ENCODE measurements at regions not wholly inside any gene's neighbourhood (a gene's known extent, or its start where the extent isn't known, plus 50 kb on each side); places are given as distances from the start of the nearest gene placed in this dataset.

DNA sequence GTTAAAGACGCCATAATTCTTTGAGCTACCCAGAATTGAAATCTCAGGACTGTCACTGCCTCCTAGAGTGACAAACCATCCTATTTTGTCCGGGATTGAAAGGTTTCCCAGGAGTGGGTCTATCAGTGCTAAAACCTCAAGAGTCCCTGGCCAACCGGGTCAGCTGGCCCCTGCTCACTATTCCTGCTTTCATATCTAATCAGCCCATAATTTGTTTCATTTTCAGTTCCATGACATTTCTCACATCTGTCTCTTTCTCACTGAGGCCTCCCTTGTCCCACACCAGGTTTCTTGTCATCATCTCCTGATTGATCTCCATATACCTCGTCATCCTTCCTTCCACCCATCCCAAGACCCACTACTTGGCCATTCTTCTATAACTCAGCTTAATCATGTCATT, 98.2 kb downstream of the SLC35B3 start:
- Histone ChIP-seq H3K27me3 (peaks cover 0 to 3% of the 10 kb centered on the region in 2 donors), H3K4me1 (no peaks in the 10 kb centered on the region), H3K36me3 (replicated peaks in 1 of 2; ENCODE audit: insufficient read depth in 1 of 2, low read depth in 2 of 2) (no peaks in the 10 kb centered on the region), H3K4me3 (no peak overlapping the region), H3K9me3 (no peaks in the 10 kb centered on the region), H3K27ac (no peak overlapping the region)
- DNase-seq (no peak), ATAC-seq (no peak)
- TF ChIP-seq POLR2A (IDR thresholded peaks at IDR 0.05), result no peak
- TF ChIP-seq, protein P1, sequence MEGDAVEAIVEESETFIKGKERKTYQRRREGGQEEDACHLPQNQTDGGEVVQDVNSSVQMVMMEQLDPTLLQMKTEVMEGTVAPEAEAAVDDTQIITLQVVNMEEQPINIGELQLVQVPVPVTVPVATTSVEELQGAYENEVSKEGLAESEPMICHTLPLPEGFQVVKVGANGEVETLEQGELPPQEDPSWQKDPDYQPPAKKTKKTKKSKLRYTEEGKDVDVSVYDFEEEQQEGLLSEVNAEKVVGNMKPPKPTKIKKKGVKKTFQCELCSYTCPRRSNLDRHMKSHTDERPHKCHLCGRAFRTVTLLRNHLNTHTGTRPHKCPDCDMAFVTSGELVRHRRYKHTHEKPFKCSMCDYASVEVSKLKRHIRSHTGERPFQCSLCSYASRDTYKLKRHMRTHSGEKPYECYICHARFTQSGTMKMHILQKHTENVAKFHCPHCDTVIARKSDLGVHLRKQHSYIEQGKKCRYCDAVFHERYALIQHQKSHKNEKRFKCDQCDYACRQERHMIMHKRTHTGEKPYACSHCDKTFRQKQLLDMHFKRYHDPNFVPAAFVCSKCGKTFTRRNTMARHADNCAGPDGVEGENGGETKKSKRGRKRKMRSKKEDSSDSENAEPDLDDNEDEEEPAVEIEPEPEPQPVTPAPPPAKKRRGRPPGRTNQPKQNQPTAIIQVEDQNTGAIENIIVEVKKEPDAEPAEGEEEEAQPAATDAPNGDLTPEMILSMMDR (IDR thresholded peaks at IDR 0.05), result no peak
- intact Hi-C loops (cut with DNase I), result no loop called here
- WGBS, 2 donors, result 39 to 42% methylated on average over 4 of the region's 4 CpGs

DNA sequence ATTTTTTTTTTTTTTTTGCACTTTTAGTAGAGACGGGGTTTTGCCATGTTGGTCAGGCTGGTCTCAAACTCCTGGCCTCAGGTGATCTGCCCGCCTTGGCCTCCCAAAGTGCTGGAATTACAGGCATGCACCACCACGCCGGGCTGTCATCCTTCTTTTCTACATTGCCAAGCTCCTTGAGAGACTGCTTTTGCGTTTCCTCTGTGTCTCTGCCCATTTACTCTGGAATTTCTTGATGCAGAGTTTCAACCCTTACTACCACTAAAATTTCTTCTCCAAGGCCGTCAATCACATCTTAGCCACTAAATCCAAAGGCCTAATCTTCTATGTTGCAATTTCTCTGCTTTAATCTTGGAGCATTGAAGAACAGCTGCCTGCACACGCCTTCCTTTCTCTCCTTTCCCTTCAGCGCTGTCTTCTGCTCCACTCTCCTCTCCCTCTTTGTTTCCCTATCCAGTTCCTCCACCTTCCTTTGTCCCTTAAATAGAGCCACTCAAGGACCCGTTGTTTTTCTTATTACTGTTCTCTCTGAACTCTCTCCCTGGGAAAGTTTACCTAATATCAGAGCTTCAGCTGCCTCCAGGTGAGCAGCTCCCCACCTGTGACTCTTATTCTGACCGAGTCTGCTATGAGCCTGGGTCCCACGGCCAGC, 98.8 kb downstream of the SLC35B3 start:
- H3K36me3 ChIP-seq (replicated peaks in 1 of 2; ENCODE audit: insufficient read depth in 1 of 2, low read depth in 2 of 2), result no peaks in the 10 kb centered on the region
- 68 to 73% methylated on average over 11 of the region's 11 CpGs for WGBS, 2 donors
- H3K9me3 ChIP-seq, result no peaks in the 10 kb centered on the region
- ATAC-seq, result no peak
- no peak overlapping the region for H3K27ac ChIP-seq
- intact Hi-C loops (cut with DNase I), result no loop called here
- H3K4me1 ChIP-seq, result no peaks in the 10 kb centered on the region
- H3K4me3 ChIP-seq, result no peak overlapping the region
- no peak for TF ChIP-seq POLR2A (IDR thresholded peaks at IDR 0.05)
- TF ChIP-seq, protein P1 (IDR thresholded peaks at IDR 0.05), result no peak
- peaks cover 0 to 3% of the 10 kb centered on the region in 2 donors for H3K27me3 ChIP-seq
- no peak for DNase-seq

DNA sequence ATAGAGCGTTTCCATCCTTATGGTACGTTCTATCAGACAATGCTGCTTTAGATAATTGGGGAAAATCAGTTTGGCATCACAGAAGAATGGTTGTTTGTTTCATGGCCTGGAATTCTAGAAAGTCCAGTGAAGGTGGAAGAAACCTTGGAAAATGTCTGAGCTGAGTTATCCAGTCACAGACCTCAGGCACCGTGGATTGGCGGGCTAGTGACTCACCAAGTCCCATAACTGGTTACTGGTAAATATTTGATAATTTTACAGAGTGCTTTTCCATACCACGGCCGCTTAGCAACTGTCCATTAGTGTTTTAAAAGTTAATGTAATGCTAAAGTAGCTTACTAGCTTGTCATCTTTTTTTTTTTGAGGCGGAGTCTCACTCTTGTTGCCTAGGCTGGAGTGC, 99.4 kb downstream of the SLC35B3 start:
- no peaks in the 10 kb centered on the region for H3K36me3 ChIP-seq (replicated peaks in 1 of 2; ENCODE audit: insufficient read depth in 1 of 2, low read depth in 2 of 2)
- intact Hi-C loops (cut with DNase I), result no loop called here
- no peak overlapping the region for H3K27ac ChIP-seq
- H3K27me3 ChIP-seq, result no peaks in the 10 kb centered on the region
- no peaks in the 10 kb centered on the region for H3K4me1 ChIP-seq
- ATAC-seq, result no peak
- peak in 1 of 4 donors; percentile 2 for DNase-seq
- 72 to 82% methylated on average over 7 of the region's 7 CpGs for WGBS, 2 donors
- TF ChIP-seq, protein P1 (IDR thresholded peaks at IDR 0.05), result no peak
- no peak for TF ChIP-seq POLR2A (IDR thresholded peaks at IDR 0.05)
- no peak overlapping the region for H3K4me3 ChIP-seq
- H3K9me3 ChIP-seq, result no peaks in the 10 kb centered on the region

DNA sequence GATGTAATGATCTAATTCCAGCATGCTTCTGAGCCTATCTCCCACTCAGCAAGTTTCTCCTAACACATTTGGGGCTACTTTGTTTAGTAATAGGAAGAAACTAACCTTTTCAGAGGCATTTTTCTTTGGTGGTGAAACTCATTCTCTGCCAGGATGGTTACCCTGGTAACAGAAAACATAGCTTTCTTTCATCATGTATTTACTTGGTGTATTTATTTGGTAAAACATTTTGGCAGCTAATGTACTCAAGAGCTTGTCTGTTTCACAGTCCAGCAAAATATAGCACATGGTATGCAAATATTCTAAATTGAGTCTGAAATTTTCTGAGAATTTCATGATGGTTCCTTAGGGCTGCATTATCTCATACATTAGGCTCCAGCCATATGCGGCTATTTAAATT, 100.0 kb downstream of the SLC35B3 start:
- ATAC-seq (no peak), DNase-seq (no peak)

More for the DNA sequence above, 100.0 kb downstream of the SLC35B3 start:
- H3K4me1 ChIP-seq, result no peaks in the 10 kb centered on the region
- 83 to 91% methylated on average over 1 of the region's 1 CpG for WGBS, 2 donors
- no peaks in the 10 kb centered on the region for H3K36me3 ChIP-seq (replicated peaks in 1 of 2; ENCODE audit: insufficient read depth in 1 of 2, low read depth in 2 of 2)
- no peak overlapping the region for H3K4me3 ChIP-seq
- no peaks in the 10 kb centered on the region for H3K27me3 ChIP-seq
- H3K9me3 ChIP-seq, result no peaks in the 10 kb centered on the region
- intact Hi-C loops (cut with DNase I), result no loop called here
- TF ChIP-seq, protein P1 (IDR thresholded peaks at IDR 0.05), result no peak
- no peak for TF ChIP-seq POLR2A (IDR thresholded peaks at IDR 0.05)
- no peak overlapping the region for H3K27ac ChIP-seq

Measured in body of pancreas (tissue), 4 donors.